ENCODE measurements at regions not wholly inside any gene's neighbourhood (a gene's known extent, or its start where the extent isn't known, plus 50 kb on each side); places are given as distances from the start of the nearest gene placed in this dataset.

DNA sequence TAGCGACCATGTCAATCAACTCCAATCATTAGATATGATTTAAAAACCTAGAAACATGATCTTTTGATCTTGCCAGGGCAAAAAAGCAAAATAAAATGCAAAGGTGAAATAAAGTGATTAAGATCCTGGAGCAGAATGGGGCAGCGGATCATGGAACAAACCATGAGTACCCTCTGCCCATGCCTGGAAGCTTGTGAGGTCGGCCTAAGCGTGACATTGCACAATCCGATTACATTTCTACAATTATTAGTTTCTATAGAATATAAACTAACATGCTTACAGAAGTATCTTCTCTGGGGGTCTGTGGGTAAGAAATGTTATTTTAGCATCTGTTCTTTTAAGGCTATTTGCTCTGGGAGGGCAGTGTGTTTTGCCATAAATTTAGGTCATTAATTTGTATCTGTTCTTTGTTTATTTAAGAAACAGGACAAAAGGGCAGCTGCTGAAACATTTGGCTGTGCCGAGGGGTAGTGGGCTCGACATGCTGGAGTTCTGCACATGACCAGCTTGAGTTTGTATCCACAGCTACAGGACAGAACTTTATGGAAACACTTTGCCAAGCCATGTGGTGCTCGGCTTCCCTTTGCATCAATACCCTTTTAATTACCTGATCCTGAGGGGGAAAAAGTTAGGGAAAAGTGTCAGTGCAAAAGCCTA is 55.9 kb downstream of the ZBTB18 start:
- H3K4me3 ChIP-seq (ENCODE audit: low read depth in 1 of 3, low read length in 3 of 3): no peak overlapping the region
- FAIRE-seq: no peak

GRCh38 chr1:244111027-244111426 is 59.9 kb downstream of the ZBTB18 start:
- WGBS, 3 donors: 78 to 82% (median 81%) methylated on average over 7 of the region's 7 CpGs
- no peak for FAIRE-seq
- H3K36me3 ChIP-seq (ENCODE audit: control insufficient read depth in 3 of 3, insufficient read depth in 2 of 3, low read depth in 1 of 3, low read length in 3 of 3): no peaks in the 10 kb centered on the region

More for the DNA sequence above, 55.9 kb downstream of the ZBTB18 start:
- no peaks in the 10 kb centered on the region for H3K36me3 ChIP-seq (ENCODE audit: control insufficient read depth in 3 of 3, insufficient read depth in 2 of 3, low read depth in 1 of 3, low read length in 3 of 3)
- no peak for DNase-seq
- 72 to 77% (median 73%) methylated on average over 8 of the region's 8 CpGs for WGBS, 3 donors
- H3K4me1 ChIP-seq (ENCODE audit: control insufficient read depth in 3 of 3, insufficient read depth in 2 of 3, low read depth in 1 of 3, low read length in 2 of 3): peaks cover 0 to 2% (median 0%) of the 10 kb centered on the region in 3 donors
- no peaks in the 10 kb centered on the region for H3K9me3 ChIP-seq (ENCODE audit: control insufficient read depth in 2 of 2, insufficient read depth in 1 of 2, low read depth in 1 of 2, low read length in 1 of 2)
- no peak overlapping the region for H3K27ac ChIP-seq (ENCODE audit: low read depth in 1 of 3, low read length in 2 of 3)
- peaks cover 0 to 3% (median 0%) of the 10 kb centered on the region in 3 donors for H3K27me3 ChIP-seq (ENCODE audit: control insufficient read depth in 3 of 3, insufficient read depth in 3 of 3, low read length in 3 of 3)

DNA sequence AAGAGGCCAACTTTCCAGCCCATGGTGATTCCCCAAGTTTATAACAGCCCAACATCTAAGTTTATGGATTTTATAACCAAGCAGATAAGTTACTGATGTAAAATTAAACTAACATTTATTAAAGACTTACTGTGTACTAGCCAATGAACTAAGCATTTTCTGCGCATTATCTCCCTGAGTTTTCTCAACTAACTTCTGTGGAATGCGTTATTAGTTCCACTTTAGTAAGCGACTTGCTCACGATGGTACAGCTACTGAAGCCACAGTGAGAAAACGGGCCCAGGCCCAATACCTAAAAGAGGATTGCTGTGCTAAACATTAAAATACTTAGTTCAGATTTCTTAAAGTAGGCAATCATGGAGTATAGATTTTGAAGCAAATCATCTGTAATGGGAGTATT is 61.0 kb downstream of the ZBTB18 start:
- WGBS, 3 donors: 92 to 98% (median 96%) methylated on average over 5 of the region's 5 CpGs
- Histone ChIP-seq H3K27ac (ENCODE audit: low read depth in 1 of 3, low read length in 2 of 3) (no peak overlapping the region), H3K4me3 (ENCODE audit: low read depth in 1 of 3, low read length in 3 of 3) (no peak overlapping the region), H3K36me3 (ENCODE audit: control insufficient read depth in 3 of 3, insufficient read depth in 2 of 3, low read depth in 1 of 3, low read length in 3 of 3) (no peaks in the 10 kb centered on the region), H3K27me3 (ENCODE audit: control insufficient read depth in 3 of 3, insufficient read depth in 3 of 3, low read length in 3 of 3) (no peaks in the 10 kb centered on the region), H3K4me1 (ENCODE audit: control insufficient read depth in 3 of 3, insufficient read depth in 2 of 3, low read depth in 1 of 3, low read length in 2 of 3) (no peaks in the 10 kb centered on the region), H3K9me3 (ENCODE audit: control insufficient read depth in 2 of 2, insufficient read depth in 1 of 2, low read depth in 1 of 2, low read length in 1 of 2) (no peaks in the 10 kb centered on the region)
- FAIRE-seq (no peak), DNase-seq (no peak)

More at GRCh38 chr1:244111027-244111426, 59.9 kb downstream of the ZBTB18 start:
- Histone ChIP-seq H3K4me1 (ENCODE audit: control insufficient read depth in 3 of 3, insufficient read depth in 2 of 3, low read depth in 1 of 3, low read length in 2 of 3) (no peaks in the 10 kb centered on the region), H3K4me3 (ENCODE audit: low read depth in 1 of 3, low read length in 3 of 3) (no peak overlapping the region), H3K9me3 (ENCODE audit: control insufficient read depth in 2 of 2, insufficient read depth in 1 of 2, low read depth in 1 of 2, low read length in 1 of 2) (no peaks in the 10 kb centered on the region), H3K27me3 (ENCODE audit: control insufficient read depth in 3 of 3, insufficient read depth in 3 of 3, low read length in 3 of 3) (no peaks in the 10 kb centered on the region), H3K27ac (ENCODE audit: low read depth in 1 of 3, low read length in 2 of 3) (no peak overlapping the region)
- DNase-seq: no peak

GRCh38 chr1:244112636-244113035 is 61.6 kb downstream of the ZBTB18 start:
- H3K4me3 ChIP-seq (ENCODE audit: low read depth in 1 of 3, low read length in 3 of 3): no peak overlapping the region
- no peak overlapping the region for H3K27ac ChIP-seq (ENCODE audit: low read depth in 1 of 3, low read length in 2 of 3)
- no peaks in the 10 kb centered on the region for H3K27me3 ChIP-seq (ENCODE audit: control insufficient read depth in 3 of 3, insufficient read depth in 3 of 3, low read length in 3 of 3)
- FAIRE-seq (no peak), DNase-seq (no peak)
- 89 to 95% (median 91%) methylated on average over 1 of the region's 1 CpG for WGBS, 3 donors
- no peaks in the 10 kb centered on the region for H3K9me3 ChIP-seq (ENCODE audit: control insufficient read depth in 2 of 2, insufficient read depth in 1 of 2, low read depth in 1 of 2, low read length in 1 of 2)
- no peaks in the 10 kb centered on the region for H3K36me3 ChIP-seq (ENCODE audit: control insufficient read depth in 3 of 3, insufficient read depth in 2 of 3, low read depth in 1 of 3, low read length in 3 of 3)
- H3K4me1 ChIP-seq (ENCODE audit: control insufficient read depth in 3 of 3, insufficient read depth in 2 of 3, low read depth in 1 of 3, low read length in 2 of 3): no peaks in the 10 kb centered on the region

DNA sequence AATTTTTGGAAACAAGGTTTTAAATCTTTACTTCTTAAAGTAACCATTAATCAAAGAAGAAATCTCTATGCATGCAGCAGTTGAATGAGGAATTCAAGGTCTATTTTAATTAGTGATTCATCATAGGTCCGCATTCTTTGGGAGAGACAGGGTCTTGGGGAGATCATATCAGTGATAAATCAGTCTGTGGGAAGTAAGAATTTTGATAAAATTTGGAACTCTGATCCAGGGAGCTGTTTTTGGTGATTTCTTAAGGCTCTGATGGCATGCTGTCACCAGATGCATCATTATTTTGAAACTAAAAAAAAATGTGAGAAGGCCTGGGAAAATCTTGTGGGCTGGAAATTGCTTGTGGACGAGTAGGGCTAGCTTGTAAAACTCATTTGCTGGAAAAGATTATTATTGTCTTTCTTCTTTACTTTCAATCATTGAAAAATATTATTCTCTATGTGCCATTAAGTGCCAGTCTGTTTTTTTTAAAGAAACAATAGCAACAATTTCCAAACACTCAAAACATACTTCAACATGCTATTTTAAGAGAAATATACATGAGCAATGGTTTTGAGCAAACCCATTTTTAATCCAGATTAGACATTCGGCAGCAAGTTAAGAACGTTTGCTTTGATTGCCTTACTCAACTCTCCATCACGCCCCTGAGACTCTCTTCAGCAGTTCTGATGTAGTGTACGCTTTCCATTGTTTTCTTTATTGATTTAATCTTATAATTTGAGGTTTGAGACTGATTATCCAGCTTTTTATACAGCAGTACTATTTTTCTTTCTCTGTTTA is 62.6 kb downstream of the ZBTB18 start:
- no peak for DNase-seq
- H3K9me3 ChIP-seq (ENCODE audit: control insufficient read depth in 2 of 2, insufficient read depth in 1 of 2, low read depth in 1 of 2, low read length in 1 of 2): no peaks in the 10 kb centered on the region
- no peaks in the 10 kb centered on the region for H3K36me3 ChIP-seq (ENCODE audit: control insufficient read depth in 3 of 3, insufficient read depth in 2 of 3, low read depth in 1 of 3, low read length in 3 of 3)
- no peaks in the 10 kb centered on the region for H3K4me1 ChIP-seq (ENCODE audit: control insufficient read depth in 3 of 3, insufficient read depth in 2 of 3, low read depth in 1 of 3, low read length in 2 of 3)
- H3K27me3 ChIP-seq (ENCODE audit: control insufficient read depth in 3 of 3, insufficient read depth in 3 of 3, low read length in 3 of 3): peaks cover 0 to 1% (median 0%) of the 10 kb centered on the region in 3 donors
- WGBS, 3 donors: 74 to 81% (median 80%) methylated on average over 6 of the region's 6 CpGs
- no peak overlapping the region for H3K27ac ChIP-seq (ENCODE audit: low read depth in 1 of 3, low read length in 2 of 3)
- H3K4me3 ChIP-seq (ENCODE audit: low read depth in 1 of 3, low read length in 3 of 3): no peak overlapping the region
- no peak for FAIRE-seq

- Histone ChIP-seq H3K4me3 (ENCODE audit: low read depth in 1 of 3, low read length in 3 of 3) (no peak overlapping the region), H3K4me1 (ENCODE audit: control insufficient read depth in 3 of 3, insufficient read depth in 2 of 3, low read depth in 1 of 3, low read length in 2 of 3) (no peaks in the 10 kb centered on the region), H3K27me3 (ENCODE audit: control insufficient read depth in 3 of 3, insufficient read depth in 3 of 3, low read length in 3 of 3) (peaks cover 0 to 3% (median 0%) of the 10 kb centered on the region in 3 donors), H3K27ac (ENCODE audit: low read depth in 1 of 3, low read length in 2 of 3) (no peak overlapping the region), H3K9me3 (ENCODE audit: control insufficient read depth in 2 of 2, insufficient read depth in 1 of 2, low read depth in 1 of 2, low read length in 1 of 2) (no peaks in the 10 kb centered on the region), H3K36me3 (ENCODE audit: control insufficient read depth in 3 of 3, insufficient read depth in 2 of 3, low read depth in 1 of 3, low read length in 3 of 3) (no peaks in the 10 kb centered on the region)
- 36 to 57% (median 55%) methylated on average over 4 of the region's 4 CpGs for WGBS, 3 donors
- DNase-seq (peak in 1 of 2 donors; percentile 18), FAIRE-seq (no peak)
Measured at GRCh38 chr1:244114892-244115291, 63.8 kb downstream of the ZBTB18 start.

- no peaks in the 10 kb centered on the region for H3K4me1 ChIP-seq (ENCODE audit: control insufficient read depth in 3 of 3, insufficient read depth in 2 of 3, low read depth in 1 of 3, low read length in 2 of 3)
- no peak overlapping the region for H3K27ac ChIP-seq (ENCODE audit: low read depth in 1 of 3, low read length in 2 of 3)
- FAIRE-seq: no peak
- no peaks in the 10 kb centered on the region for H3K36me3 ChIP-seq (ENCODE audit: control insufficient read depth in 3 of 3, insufficient read depth in 2 of 3, low read depth in 1 of 3, low read length in 3 of 3)
- 87 to 94% (median 90%) methylated on average over 3 of the region's 3 CpGs for whole genome bisulfite sequencing, 3 donors
- no peaks in the 10 kb centered on the region for H3K9me3 ChIP-seq (ENCODE audit: control insufficient read depth in 2 of 2, insufficient read depth in 1 of 2, low read depth in 1 of 2, low read length in 1 of 2)
- DNase-seq: no peak
- H3K27me3 ChIP-seq (ENCODE audit: control insufficient read depth in 3 of 3, insufficient read depth in 3 of 3, low read length in 3 of 3): peaks cover 0 to 6% (median 0%) of the 10 kb centered on the region in 3 donors
- H3K4me3 ChIP-seq (ENCODE audit: low read depth in 1 of 3, low read length in 3 of 3): no peak overlapping the region
Measured at GRCh38 chr1:244116946-244117345, 65.9 kb downstream of the ZBTB18 start.

DNA sequence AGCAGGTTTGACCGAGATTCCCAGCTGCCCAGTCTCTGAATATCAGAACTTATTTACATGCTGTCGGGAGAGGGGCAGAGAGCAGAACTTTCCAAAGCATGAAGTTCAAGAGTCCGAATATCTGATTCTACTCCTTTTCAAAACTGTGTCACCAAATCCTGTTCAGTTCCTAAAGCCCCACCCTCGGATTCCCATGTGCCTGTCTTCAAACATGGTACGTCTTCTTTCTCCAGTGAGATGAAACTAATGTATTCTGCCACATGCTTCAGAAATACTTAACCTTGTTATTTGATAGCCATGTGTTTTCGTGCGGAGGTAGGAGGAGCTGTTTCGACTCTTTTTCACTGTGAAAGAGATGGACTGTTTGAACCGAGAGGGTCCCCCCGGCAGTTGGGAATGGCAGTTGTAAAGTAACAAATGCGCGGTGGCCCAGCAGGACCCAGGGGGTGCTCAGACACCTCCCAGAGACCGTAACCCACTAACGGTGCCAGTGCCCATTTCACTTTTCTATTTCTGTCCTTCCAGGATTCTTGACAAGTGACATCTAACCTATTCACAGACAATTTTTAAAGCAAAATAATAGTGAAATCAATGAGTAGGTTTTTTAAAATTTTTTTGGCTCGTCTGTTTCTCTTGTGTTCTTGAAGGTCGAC is 67.2 kb downstream of the ZBTB18 start:
- H3K9me3 ChIP-seq (ENCODE audit: control insufficient read depth in 2 of 2, insufficient read depth in 1 of 2, low read depth in 1 of 2, low read length in 1 of 2): no peaks in the 10 kb centered on the region
- no peaks in the 10 kb centered on the region for H3K36me3 ChIP-seq (ENCODE audit: control insufficient read depth in 3 of 3, insufficient read depth in 2 of 3, low read depth in 1 of 3, low read length in 3 of 3)
- H3K4me3 ChIP-seq (ENCODE audit: low read depth in 1 of 3, low read length in 3 of 3): no peak overlapping the region
- peaks cover 0 to 6% (median 0%) of the 10 kb centered on the region in 3 donors for H3K27me3 ChIP-seq (ENCODE audit: control insufficient read depth in 3 of 3, insufficient read depth in 3 of 3, low read length in 3 of 3)
- FAIRE-seq: no peak
- WGBS, 3 donors: 49 to 59% (median 53%) methylated on average over 16 of the region's 16 CpGs
- no peaks in the 10 kb centered on the region for H3K4me1 ChIP-seq (ENCODE audit: control insufficient read depth in 3 of 3, insufficient read depth in 2 of 3, low read depth in 1 of 3, low read length in 2 of 3)
- H3K27ac ChIP-seq (ENCODE audit: low read depth in 1 of 3, low read length in 2 of 3): no peak overlapping the region
- DNase-seq: peak in 1 of 2 donors; percentile 9
